ENCODE measurements at regions not wholly inside any gene's neighbourhood (a gene's known extent, or its start where the extent isn't known, plus 50 kb on each side); places are given as distances from the start of the nearest gene placed in this dataset.
"Not testable (repeated sequence)": the region's sequence is repeated elsewhere in the genome, so short reads cannot be mapped to it uniquely, and the experiment has no call there.

- no peaks in the 10 kb centered on the region for H3K9me3 ChIP-seq
- TF ChIP-seq EP300 (IDR thresholded peaks at IDR 0.05), result no peak
- TF ChIP-seq CTCF (IDR thresholded peaks at IDR 0.05), result no peak
- no peak for TF ChIP-seq POLR2A (IDR thresholded peaks at IDR 0.05)
- no peak for DNase-seq (ENCODE audit: low spot score in 2 of 2)
- 86 to 90% methylated on average over 2 of the region's 2 CpGs for WGBS, 2 donors
- no peaks in the 10 kb centered on the region for H3K36me3 ChIP-seq
- H3K4me3 ChIP-seq, result no peak overlapping the region
- H3K27ac ChIP-seq, result no peak overlapping the region
- H3K4me1 ChIP-seq, result no peaks in the 10 kb centered on the region
- H3K27me3 ChIP-seq, result no peaks in the 10 kb centered on the region
Observed at GRCh38 chr6:78701407-78701806, 165.9 kb upstream of the IRAK1BP1 start.

GRCh38 chr6:78709021-78709420, 158.3 kb upstream of the IRAK1BP1 start:
- no peak for DNase-seq (ENCODE audit: low spot score in 2 of 2)
- no peaks in the 10 kb centered on the region for H3K27me3 ChIP-seq
- TF ChIP-seq POLR2A (IDR thresholded peaks at IDR 0.05) (no peak), EP300 (IDR thresholded peaks at IDR 0.05) (no peak)
- H3K4me3 ChIP-seq, result no peak overlapping the region
- no peaks in the 10 kb centered on the region for H3K36me3 ChIP-seq
- 86 to 91% methylated on average over 3 of the region's 3 CpGs for WGBS, 2 donors
- H3K9me3 ChIP-seq, result no peaks in the 10 kb centered on the region
- no peak overlapping the region for H3K27ac ChIP-seq
- no peaks in the 10 kb centered on the region for H3K4me1 ChIP-seq

DNA sequence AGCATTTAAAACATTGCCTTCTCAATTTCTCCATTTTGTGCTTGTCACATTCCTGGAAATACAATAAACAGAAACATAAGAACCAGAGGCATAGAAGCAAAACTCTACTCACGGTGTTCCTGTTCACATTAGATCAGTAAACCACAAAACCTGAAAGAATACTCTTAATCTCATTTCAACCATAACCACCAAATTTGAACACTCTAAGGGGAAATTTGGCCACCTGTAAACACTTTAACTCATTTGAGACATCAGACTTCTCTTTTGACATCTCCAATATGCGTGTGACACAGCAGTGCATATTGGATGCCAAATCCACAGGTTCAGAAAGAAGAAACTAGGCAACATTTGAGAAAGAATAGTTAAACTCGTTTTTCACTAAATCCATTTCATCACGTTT, 153.8 kb upstream of the IRAK1BP1 start:
- Histone ChIP-seq H3K27me3 (no peaks in the 10 kb centered on the region), H3K4me3 (no peak overlapping the region), H3K27ac (no peak overlapping the region), H3K4me1 (no peaks in the 10 kb centered on the region), H3K9me3 (no peaks in the 10 kb centered on the region), H3K36me3 (no peaks in the 10 kb centered on the region)
- DNase-seq (ENCODE audit: low spot score in 2 of 2), result no peak
- WGBS, 2 donors, result 76 to 80% methylated on average over 4 of the region's 4 CpGs
- TF ChIP-seq POLR2A (IDR thresholded peaks at IDR 0.05) (no peak), CTCF (IDR thresholded peaks at IDR 0.05) (no peak), EP300 (IDR thresholded peaks at IDR 0.05) (no peak)

DNA sequence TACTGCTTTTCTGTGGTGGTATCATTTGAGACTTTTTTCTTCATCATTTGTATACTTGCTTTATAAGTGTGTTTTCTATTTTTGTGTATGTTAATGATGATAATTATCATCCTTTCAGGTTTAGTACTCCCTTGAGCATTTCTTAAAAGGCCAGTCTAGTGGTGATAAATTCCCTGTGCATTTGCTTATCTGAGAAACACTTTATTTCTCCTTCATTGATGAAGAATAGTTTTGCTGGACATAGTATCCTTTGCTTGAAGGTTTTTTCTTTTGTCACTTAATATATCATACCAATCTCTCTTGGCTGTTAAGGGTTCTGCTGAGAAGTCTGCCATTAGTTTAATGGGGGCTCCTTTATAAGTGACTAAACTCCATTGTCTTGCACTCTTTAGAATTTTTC, 123.2 kb upstream of the IRAK1BP1 start:
- TF ChIP-seq CTCF (IDR thresholded peaks at IDR 0.05) (no peak), EP300 (IDR thresholded peaks at IDR 0.05) (no peak), POLR2A (IDR thresholded peaks at IDR 0.05) (no peak)
- Histone ChIP-seq H3K4me3 (no peak overlapping the region), H3K4me1 (no peaks in the 10 kb centered on the region), H3K27ac (no peak overlapping the region), H3K9me3 (peaks cover 0 to 45% (median 13%) of the 10 kb centered on the region in 4 donors), H3K27me3 (no peaks in the 10 kb centered on the region), H3K36me3 (no peaks in the 10 kb centered on the region)
- no peak for DNase-seq (ENCODE audit: low spot score in 2 of 2)

- H3K4me3 ChIP-seq, result no peak overlapping the region
- no peaks in the 10 kb centered on the region for H3K27me3 ChIP-seq
- H3K4me1 ChIP-seq, result no peaks in the 10 kb centered on the region
- DNase-seq (ENCODE audit: low spot score in 2 of 2), result no peak
- TF ChIP-seq EP300 (IDR thresholded peaks at IDR 0.05) (no peak), CTCF (IDR thresholded peaks at IDR 0.05) (no peak), POLR2A (IDR thresholded peaks at IDR 0.05) (no peak)
- no peaks in the 10 kb centered on the region for H3K36me3 ChIP-seq
- WGBS, 2 donors, result 73 to 76% methylated on average over 2 of the region's 2 CpGs
- H3K27ac ChIP-seq, result no peak overlapping the region
- peaks cover 0 to 44% (median 13%) of the 10 kb centered on the region in 4 donors for H3K9me3 ChIP-seq
Observed at GRCh38 chr6:78746457-78746856, 120.9 kb upstream of the IRAK1BP1 start.

- Histone ChIP-seq H3K27ac (no peak overlapping the region), H3K4me3 (no peak overlapping the region), H3K4me1 (no peaks in the 10 kb centered on the region), H3K36me3 (no peaks in the 10 kb centered on the region), H3K27me3 (no peaks in the 10 kb centered on the region), H3K9me3 (peaks cover 0 to 22% (median 7%) of the 10 kb centered on the region in 4 donors)
- DNase-seq (ENCODE audit: low spot score in 2 of 2), result no peak
- TF ChIP-seq EP300 (IDR thresholded peaks at IDR 0.05), result no peak
Observed at GRCh38 chr6:78749326-78749725, 118.0 kb upstream of the IRAK1BP1 start.

DNA sequence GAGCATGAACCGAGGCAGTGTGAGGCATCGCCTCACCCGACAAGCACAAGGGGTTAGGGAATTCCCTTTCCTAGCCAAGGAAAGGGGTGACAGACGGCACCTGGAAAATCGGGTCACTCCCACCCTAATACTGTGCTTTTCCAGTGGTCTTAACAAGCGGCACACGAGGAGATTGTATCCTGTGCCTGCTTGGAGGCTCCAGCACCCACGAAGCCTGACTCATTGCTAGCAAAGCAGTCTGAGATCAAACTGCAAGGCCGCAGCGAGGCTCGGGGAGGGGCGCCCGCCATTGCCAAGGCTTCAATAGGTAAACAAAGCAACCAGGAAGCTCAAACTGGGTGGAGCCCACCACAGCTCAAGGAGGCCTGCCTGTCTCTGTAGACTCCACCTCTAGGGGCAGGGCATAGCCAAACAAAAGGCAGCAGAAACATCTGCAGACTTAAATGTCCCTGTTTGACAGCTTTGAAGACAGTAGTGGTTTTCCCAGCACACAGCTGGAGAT, 109.0 kb upstream of the IRAK1BP1 start:
- not testable (repeated sequence) for H3K27ac ChIP-seq; H3K4me3 ChIP-seq; H3K9me3 ChIP-seq; H3K4me1 ChIP-seq; DNase-seq (ENCODE audit: low spot score in 2 of 2); H3K27me3 ChIP-seq; H3K36me3 ChIP-seq
- WGBS, 2 donors, result 76 to 90% methylated on average over 12 to 13 of the region's 13 CpGs
